SK-N-SH (cell line): ENCODE measurements at regions not wholly inside any gene's neighbourhood (a gene's known extent, or its start where the extent isn't known, plus 50 kb on each side); places are given as distances from the start of the nearest gene placed in this dataset.

Experiments
- CTCF ChIA-PET: fragments of 300-600, 350-600 bp; formaldehyde crosslinking; extraction: SDS; loops from one replicate; lab custom pipeline; 2021; lab: Yijun Ruan, JAX
- POLR2A ChIA-PET: fragments of 350-600 bp; sonication (Branson Sonifier 250); formaldehyde crosslinking; extraction: SDS; loops from one replicate; lab custom pipeline; 2020; ENCODE audit warnings: antibody characterized with exemption, inconsistent platforms; lab: Yijun Ruan, JAX
- DNase-seq: peaks from one replicate; pipeline ENCODE4 v3.0.0; 2012
- H2AFZ ChIP-seq: fragments of 200-600 bp; sonication (generic); 2 replicates; pipeline ENCODE4 v1.8.1; 2016; ENCODE audit warnings: antibody characterized with exemption, mild to moderate bottlenecking, low read depth
- H3F3A ChIP-seq: fragments of 200-600 bp; sonication (generic); replicated peaks from 2 replicates; pipeline ENCODE3; 2016; ENCODE audit warnings: antibody characterized with exemption, mild to moderate bottlenecking; ENCODE audit not compliant: insufficient read depth
- H3K27ac ChIP-seq, 2 experiments: fragments of 200-500 bp in 1 of 2; fragments of 200-600 bp in 1 of 2; sonication (Bioruptor generic) in 1 of 2; sonication (generic), shearing (Covaris generic) in 1 of 2; 2 replicates each; pipeline versions ENCODE4 v1.5.1 to v1.6.1; 2014 to 2016; ENCODE audit warnings: low read depth in 2 of 2, inconsistent platforms in 1 of 2, low read length in 1 of 2, mild to moderate bottlenecking in 1 of 2, mixed read lengths in 1 of 2
- H3K27me3 ChIP-seq: fragments of 200-600 bp; sonication (generic), shearing (Covaris generic); 2 replicates; pipeline ENCODE4 v1.6.1; 2016; ENCODE audit warnings: mixed run types; ENCODE audit not compliant: insufficient read depth
- H3K36me3 ChIP-seq, 2 experiments: fragments of 200-500 bp in 1 of 2; fragments of 200-600 bp in 1 of 2; sonication (Bioruptor generic) in 1 of 2; sonication (generic) in 1 of 2; replicated peaks in 1 of 2; 2 replicates each; pipeline versions ENCODE3 to v1.5.1; 2014 to 2016; ENCODE audit warnings: low read length in 1 of 2, mild to moderate bottlenecking in 1 of 2; ENCODE audit not compliant: insufficient read depth in 2 of 2, control insufficient read depth in 1 of 2
- H3K4me1 ChIP-seq, 2 experiments: fragments of 200-500 bp in 1 of 2; fragments of 200-600 bp in 1 of 2; sonication (Bioruptor generic) in 1 of 2; sonication (generic), shearing (Covaris generic) in 1 of 2; 2 replicates each; pipeline versions ENCODE4 v1.5.1 to v1.6.1; 2014 to 2016; ENCODE audit warnings: low read depth in 1 of 2, low read length in 1 of 2, mixed run types in 1 of 2; ENCODE audit not compliant: insufficient read depth in 2 of 2, control insufficient read depth in 1 of 2
- H3K4me2 ChIP-seq: fragments of 200-600 bp; sonication (generic), shearing (Covaris generic); 2 replicates; pipeline ENCODE4 v1.6.1; 2017; ENCODE audit warnings: mixed run types
- H3K4me3 ChIP-seq, 2 experiments: fragments of 200-500 bp in 1 of 2; fragments of 200-600 bp in 1 of 2; sonication (Bioruptor generic) in 1 of 2; sonication (generic), shearing (Covaris generic) in 1 of 2; 2 replicates each; pipeline versions ENCODE4 v1.5.1 to v1.8.1; 2014 to 2016; ENCODE audit warnings: low read depth in 2 of 2, inconsistent platforms in 1 of 2, low read length in 1 of 2, mild to moderate bottlenecking in 1 of 2, mixed read lengths in 1 of 2, moderate library complexity in 1 of 2
- H3K79me2 ChIP-seq: fragments of 200-600 bp; sonication (generic); 2 replicates; pipeline ENCODE4 v1.8.1; 2017; ENCODE audit warnings: mild to moderate bottlenecking; ENCODE audit not compliant: insufficient read depth
- H3K9ac ChIP-seq: fragments of 200-600 bp; sonication (generic); 2 replicates; pipeline ENCODE4 v1.6.1; 2017; ENCODE audit warnings: mixed run types
- H3K9me2 ChIP-seq: fragments of 200-600 bp; sonication (generic); 2 replicates; pipeline ENCODE4 v1.6.1; 2017; ENCODE audit warnings: mixed run types
- H3K9me3 ChIP-seq: fragments of 200-600 bp; sonication (generic); 2 replicates; pipeline ENCODE4 v1.6.1; 2017; ENCODE audit warnings: mixed run types, mild to moderate bottlenecking, moderate library complexity
- H4K20me1 ChIP-seq: fragments of 200-600 bp; sonication (generic); 2 replicates; pipeline ENCODE4 v1.6.1; 2017; ENCODE audit warnings: mild to moderate bottlenecking, mixed run types; ENCODE audit not compliant: insufficient read depth
- CHD2 ChIP-seq: fragments of 150-350 bp; IDR thresholded peaks from 2 replicates; pipeline ENCODE4 v1.6.1; 2018; ENCODE audit warnings: low read length; ENCODE audit not compliant: partially characterized antibody
- EP300 ChIP-seq, 2 experiments: IDR thresholded peaks; 2 replicates each; pipeline versions ENCODE4 v1.4.0 to v1.6.1; 2012; ENCODE audit warnings: borderline replicate concordance in 1 of 2, low read depth in 1 of 2, low read length in 1 of 2
- FOSL2 ChIP-seq: IDR thresholded peaks from 2 replicates; pipeline ENCODE4 v1.4.0; 2012; ENCODE audit warnings: low read depth, mild to moderate bottlenecking, moderate library complexity, borderline replicate concordance
- FOXM1 ChIP-seq: IDR thresholded peaks from 2 replicates; pipeline ENCODE4 v1.4.0; 2012; ENCODE audit warnings: low read depth, mild to moderate bottlenecking
- GATA2 ChIP-seq: sonication (generic); formaldehyde crosslinking; IDR thresholded peaks from 2 replicates; pipeline ENCODE4 v1.5.0; 2020; ENCODE audit warnings: mild to moderate bottlenecking, missing genetic modification reagents
- MXI1 ChIP-seq: IDR thresholded peaks from 2 replicates; pipeline ENCODE4 v1.6.1; 2012; ENCODE audit warnings: mild to moderate bottlenecking, low read depth, low read length, improper control_type of control experiment
- NRF1 ChIP-seq: IDR thresholded peaks from 2 replicates; pipeline ENCODE4 v1.6.1; 2012; ENCODE audit warnings: low read depth, mild to moderate bottlenecking, low read length
- RAD21 ChIP-seq: IDR thresholded peaks from 2 replicates; pipeline ENCODE4 v1.6.1; 2012; ENCODE audit warnings: mild to moderate bottlenecking, low read length
- RFX5 ChIP-seq: IDR thresholded peaks from 2 replicates; pipeline ENCODE4 v1.6.1; 2012; ENCODE audit warnings: mild to moderate bottlenecking, improper control_type of control experiment, low read length
- SIN3A ChIP-seq: IDR thresholded peaks from 2 replicates; pipeline ENCODE4 v1.6.1; 2012; ENCODE audit warnings: low read depth, mild to moderate bottlenecking, low read length, moderate library complexity, borderline replicate concordance
- TAF1 ChIP-seq: IDR thresholded peaks from 2 replicates; pipeline ENCODE4 v1.6.1; 2012; ENCODE audit warnings: low read depth, mild to moderate bottlenecking, low read length, moderate library complexity, borderline replicate concordance
- WGBS: methylation state at CpG from one replicate; pipeline ENCODE4 v1.1.6; 2017; ENCODE audit warnings: low lambda C conversion rate; 5-methylcytosine and 5-hydroxymethylcytosine counted together
- TF ChIP-seq, protein P1 (sequence below): IDR thresholded peaks from 2 replicates; pipeline ENCODE4 v1.4.0; 2012; ENCODE audit warnings: low read depth
- TF ChIP-seq, protein P2 (sequence below): IDR thresholded peaks from 2 replicates; pipeline ENCODE4 v1.4.0; 2012; ENCODE audit warnings: low read depth, borderline replicate concordance
- TF ChIP-seq, protein P3 (sequence below): fragments of 150-350 bp; IDR thresholded peaks from 2 replicates; pipeline ENCODE4 v1.6.1; 2016; ENCODE audit warnings: mild to moderate bottlenecking, low read depth, low read length
- TF ChIP-seq, protein P4 (sequence below): fragments of 200-600 bp; sonication (generic); IDR thresholded peaks from 2 replicates; pipeline ENCODE4 v1.6.1; 2017; ENCODE audit warnings: antibody characterized with exemption, mild to moderate bottlenecking, moderate library complexity

DNA sequence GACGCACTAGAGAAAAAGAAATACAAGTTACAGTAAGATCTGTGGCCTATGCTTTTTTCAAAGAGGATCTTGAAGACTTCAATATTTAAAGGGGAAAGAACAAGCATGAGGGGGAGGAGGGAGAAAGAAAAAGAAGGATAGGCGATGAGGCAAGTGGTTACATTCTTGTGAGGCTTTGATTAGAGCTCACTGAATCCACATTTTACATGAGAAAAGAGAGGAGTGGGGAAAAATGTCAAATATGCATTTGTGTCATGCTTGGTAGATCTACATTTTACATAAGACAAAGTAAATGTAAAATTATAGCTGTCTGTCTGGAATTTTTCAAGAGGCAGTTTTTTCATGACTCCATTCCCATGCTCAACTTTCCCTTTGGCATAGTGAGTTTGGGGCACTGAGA is 965.9 kb downstream of the FSTL5 start:
- Histone ChIP-seq H3K9ac (no peak overlapping the region), H3K4me3 (no peak overlapping the region), H2AFZ (no peak overlapping the region), H3K9me2 (no peaks in the 10 kb centered on the region), H3K4me1 (no peaks in the 10 kb centered on the region), H3K79me2 (no peaks in the 10 kb centered on the region), H4K20me1 (no peaks in the 10 kb centered on the region), H3K27me3 (no peaks in the 10 kb centered on the region), H3K9me3 (no peaks in the 10 kb centered on the region), H3K4me2 (no peak overlapping the region), H3F3A (no peaks in the 10 kb centered on the region), H3K36me3 (no peaks in the 10 kb centered on the region), H3K27ac (no peak overlapping the region)
- ChIA-PET CTCF (no interaction called here), POLR2A (no interaction called here)
- DNase-seq: no peak
- no peak for TF ChIP-seq RAD21
- TF ChIP-seq, protein P1, sequence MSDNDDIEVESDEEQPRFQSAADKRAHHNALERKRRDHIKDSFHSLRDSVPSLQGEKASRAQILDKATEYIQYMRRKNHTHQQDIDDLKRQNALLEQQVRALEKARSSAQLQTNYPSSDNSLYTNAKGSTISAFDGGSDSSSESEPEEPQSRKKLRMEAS: no peak
- no peak for TF ChIP-seq SIN3A
- TF ChIP-seq TAF1: no peak
- TF ChIP-seq, protein P2, sequence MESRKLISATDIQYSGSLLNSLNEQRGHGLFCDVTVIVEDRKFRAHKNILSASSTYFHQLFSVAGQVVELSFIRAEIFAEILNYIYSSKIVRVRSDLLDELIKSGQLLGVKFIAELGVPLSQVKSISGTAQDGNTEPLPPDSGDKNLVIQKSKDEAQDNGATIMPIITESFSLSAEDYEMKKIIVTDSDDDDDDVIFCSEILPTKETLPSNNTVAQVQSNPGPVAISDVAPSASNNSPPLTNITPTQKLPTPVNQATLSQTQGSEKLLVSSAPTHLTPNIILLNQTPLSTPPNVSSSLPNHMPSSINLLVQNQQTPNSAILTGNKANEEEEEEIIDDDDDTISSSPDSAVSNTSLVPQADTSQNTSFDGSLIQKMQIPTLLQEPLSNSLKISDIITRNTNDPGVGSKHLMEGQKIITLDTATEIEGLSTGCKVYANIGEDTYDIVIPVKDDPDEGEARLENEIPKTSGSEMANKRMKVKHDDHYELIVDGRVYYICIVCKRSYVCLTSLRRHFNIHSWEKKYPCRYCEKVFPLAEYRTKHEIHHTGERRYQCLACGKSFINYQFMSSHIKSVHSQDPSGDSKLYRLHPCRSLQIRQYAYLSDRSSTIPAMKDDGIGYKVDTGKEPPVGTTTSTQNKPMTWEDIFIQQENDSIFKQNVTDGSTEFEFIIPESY: no peak
- TF ChIP-seq FOXM1: no peak
- TF ChIP-seq CHD2: no peak
- no peak for TF ChIP-seq MXI1
- no peak for TF ChIP-seq FOSL2
- TF ChIP-seq RFX5: no peak
- no peak for TF ChIP-seq NRF1
- TF ChIP-seq, protein P3, sequence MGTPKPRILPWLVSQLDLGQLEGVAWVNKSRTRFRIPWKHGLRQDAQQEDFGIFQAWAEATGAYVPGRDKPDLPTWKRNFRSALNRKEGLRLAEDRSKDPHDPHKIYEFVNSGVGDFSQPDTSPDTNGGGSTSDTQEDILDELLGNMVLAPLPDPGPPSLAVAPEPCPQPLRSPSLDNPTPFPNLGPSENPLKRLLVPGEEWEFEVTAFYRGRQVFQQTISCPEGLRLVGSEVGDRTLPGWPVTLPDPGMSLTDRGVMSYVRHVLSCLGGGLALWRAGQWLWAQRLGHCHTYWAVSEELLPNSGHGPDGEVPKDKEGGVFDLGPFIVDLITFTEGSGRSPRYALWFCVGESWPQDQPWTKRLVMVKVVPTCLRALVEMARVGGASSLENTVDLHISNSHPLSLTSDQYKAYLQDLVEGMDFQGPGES: no peak
- TF ChIP-seq, protein P4, sequence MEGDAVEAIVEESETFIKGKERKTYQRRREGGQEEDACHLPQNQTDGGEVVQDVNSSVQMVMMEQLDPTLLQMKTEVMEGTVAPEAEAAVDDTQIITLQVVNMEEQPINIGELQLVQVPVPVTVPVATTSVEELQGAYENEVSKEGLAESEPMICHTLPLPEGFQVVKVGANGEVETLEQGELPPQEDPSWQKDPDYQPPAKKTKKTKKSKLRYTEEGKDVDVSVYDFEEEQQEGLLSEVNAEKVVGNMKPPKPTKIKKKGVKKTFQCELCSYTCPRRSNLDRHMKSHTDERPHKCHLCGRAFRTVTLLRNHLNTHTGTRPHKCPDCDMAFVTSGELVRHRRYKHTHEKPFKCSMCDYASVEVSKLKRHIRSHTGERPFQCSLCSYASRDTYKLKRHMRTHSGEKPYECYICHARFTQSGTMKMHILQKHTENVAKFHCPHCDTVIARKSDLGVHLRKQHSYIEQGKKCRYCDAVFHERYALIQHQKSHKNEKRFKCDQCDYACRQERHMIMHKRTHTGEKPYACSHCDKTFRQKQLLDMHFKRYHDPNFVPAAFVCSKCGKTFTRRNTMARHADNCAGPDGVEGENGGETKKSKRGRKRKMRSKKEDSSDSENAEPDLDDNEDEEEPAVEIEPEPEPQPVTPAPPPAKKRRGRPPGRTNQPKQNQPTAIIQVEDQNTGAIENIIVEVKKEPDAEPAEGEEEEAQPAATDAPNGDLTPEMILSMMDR: no peak
- TF ChIP-seq GATA2 (CRISPR knock-in tag): no peak
- no peak for TF ChIP-seq EP300 (IDR thresholded peaks at IDR 0.05; ENCODE audit: borderline replicate concordance in 1 of 2, low read depth in 1 of 2, low read length in 1 of 2)
- 53% methylated on average over 2 of the region's 2 CpGs for WGBS
